ENCODE measurements at regions not wholly inside any gene's neighbourhood (a gene's known extent, or its start where the extent isn't known, plus 50 kb on each side); places are given as distances from the start of the nearest gene placed in this dataset.
"Not testable (repeated sequence)": the region's sequence is repeated elsewhere in the genome, so short reads cannot be mapped to it uniquely, and the experiment has no call there.

GRCh38 chr1:147348592-147348991, 106.1 kb downstream of the CHD1L start:
- DNase-seq; H3K36me3 ChIP-seq; H3K27ac ChIP-seq; H3K4me3 ChIP-seq (ENCODE audit: low read depth, low read length): not testable (repeated sequence)
- peaks cover 46% of the 10 kb centered on the region for H3K27me3 ChIP-seq (ENCODE audit: insufficient read depth, low read depth, severe bottlenecking)
- H3K9me3 ChIP-seq (ENCODE audit: severe bottlenecking), result peaks cover 20% of the 10 kb centered on the region

GRCh38 chr1:147349533-147349932, 107.0 kb downstream of the CHD1L start:
- Histone ChIP-seq H3K27ac (no peak overlapping the region), H3K36me3 (no peaks in the 10 kb centered on the region), H3K9me3 (ENCODE audit: severe bottlenecking) (peaks cover 14% of the 10 kb centered on the region), H3K27me3 (ENCODE audit: insufficient read depth, low read depth, severe bottlenecking) (peaks cover 51% of the 10 kb centered on the region), H3K4me3 (ENCODE audit: low read depth, low read length) (no peak overlapping the region)
- TF ChIP-seq, protein P1, sequence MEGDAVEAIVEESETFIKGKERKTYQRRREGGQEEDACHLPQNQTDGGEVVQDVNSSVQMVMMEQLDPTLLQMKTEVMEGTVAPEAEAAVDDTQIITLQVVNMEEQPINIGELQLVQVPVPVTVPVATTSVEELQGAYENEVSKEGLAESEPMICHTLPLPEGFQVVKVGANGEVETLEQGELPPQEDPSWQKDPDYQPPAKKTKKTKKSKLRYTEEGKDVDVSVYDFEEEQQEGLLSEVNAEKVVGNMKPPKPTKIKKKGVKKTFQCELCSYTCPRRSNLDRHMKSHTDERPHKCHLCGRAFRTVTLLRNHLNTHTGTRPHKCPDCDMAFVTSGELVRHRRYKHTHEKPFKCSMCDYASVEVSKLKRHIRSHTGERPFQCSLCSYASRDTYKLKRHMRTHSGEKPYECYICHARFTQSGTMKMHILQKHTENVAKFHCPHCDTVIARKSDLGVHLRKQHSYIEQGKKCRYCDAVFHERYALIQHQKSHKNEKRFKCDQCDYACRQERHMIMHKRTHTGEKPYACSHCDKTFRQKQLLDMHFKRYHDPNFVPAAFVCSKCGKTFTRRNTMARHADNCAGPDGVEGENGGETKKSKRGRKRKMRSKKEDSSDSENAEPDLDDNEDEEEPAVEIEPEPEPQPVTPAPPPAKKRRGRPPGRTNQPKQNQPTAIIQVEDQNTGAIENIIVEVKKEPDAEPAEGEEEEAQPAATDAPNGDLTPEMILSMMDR (IDR thresholded peaks at IDR 0.05; ENCODE audit: low read depth, low read length), result no peak
- no peak for DNase-seq

DNA sequence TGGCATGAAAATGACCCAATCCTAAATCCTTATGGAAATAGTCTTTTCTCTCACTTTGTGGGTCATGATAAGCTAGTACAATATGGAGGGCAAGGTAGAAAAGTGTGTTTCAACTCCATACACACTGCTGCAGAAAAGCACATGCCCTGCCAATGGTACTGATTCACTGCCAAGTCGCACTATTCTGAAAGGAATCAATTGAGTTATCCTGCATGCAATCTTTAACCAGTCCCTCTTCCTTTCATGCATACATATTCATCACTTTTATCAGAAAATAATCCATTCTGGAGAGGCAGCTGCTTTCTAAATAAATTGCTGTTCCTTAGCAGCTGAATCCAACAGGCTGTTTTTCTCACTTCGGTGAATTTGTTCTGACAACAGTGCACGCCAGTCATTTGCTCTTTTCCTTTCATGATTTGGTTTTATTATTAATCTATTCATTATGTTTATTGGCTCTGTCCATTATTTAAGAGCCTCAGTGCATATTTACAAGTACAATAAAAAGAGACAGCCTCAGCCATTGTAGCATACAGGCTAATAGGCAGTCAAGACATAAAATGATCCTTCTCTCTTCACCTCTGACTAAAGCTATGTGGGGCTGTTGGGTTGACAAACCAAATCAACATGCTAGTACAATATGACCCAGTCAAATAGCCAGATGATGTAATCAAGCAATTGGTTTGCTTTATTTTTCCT, 108.8 kb downstream of the CHD1L start:
- TF ChIP-seq, protein P1 (IDR thresholded peaks at IDR 0.05; ENCODE audit: low read depth, low read length), result no peak
- Histone ChIP-seq H3K27me3 (ENCODE audit: insufficient read depth, low read depth, severe bottlenecking) (peaks cover 57% of the 10 kb centered on the region), H3K36me3 (no peaks in the 10 kb centered on the region), H3K27ac (no peak overlapping the region), H3K4me3 (ENCODE audit: low read depth, low read length) (no peak overlapping the region), H3K9me3 (ENCODE audit: severe bottlenecking) (peaks cover 10% of the 10 kb centered on the region)
- DNase-seq, result no peak

DNA sequence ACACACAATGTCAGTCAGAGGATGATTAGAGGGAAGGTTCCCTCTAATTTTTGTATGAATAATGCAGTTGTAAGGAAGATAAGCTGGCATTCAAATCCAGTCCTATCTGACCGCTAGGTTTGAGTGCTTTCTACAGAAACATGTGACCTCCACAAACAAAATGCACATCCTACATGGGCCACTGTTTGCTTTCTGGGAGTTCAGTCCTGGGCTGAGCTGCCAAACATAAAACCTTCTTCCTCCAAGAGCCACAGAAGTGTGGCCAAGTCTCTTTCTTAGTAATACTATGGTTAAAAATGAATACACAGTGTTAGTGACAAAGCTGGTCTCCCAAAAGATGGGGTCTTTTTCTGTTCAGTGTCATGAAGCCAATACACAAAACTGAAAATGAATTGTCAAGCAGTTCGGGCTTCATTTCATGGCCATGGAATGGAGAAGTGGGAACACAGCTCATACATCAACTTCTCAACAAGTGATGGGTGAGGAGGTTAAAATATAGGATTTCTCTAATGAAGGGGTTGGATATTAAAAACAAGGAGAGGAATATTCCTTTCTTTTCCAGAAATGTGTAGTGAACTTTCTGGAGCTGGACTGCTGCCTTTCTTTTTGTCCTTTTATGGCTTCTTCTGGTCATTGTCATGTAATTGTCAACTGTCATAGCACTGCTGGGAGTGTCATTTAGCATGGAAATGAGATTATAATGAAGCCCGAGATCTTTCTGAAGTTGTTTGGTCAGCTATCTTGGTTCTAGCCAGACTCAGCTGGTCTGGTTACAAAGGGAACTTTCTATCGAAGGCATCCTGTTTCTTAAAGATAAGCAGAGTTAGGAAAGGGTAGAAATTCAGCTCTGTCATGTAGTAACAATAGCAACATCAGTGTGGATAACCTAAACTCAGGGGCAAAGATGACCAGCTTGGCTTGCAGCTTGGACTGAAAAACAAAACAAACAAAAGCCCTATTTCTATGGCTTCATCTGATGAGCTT, 135.1 kb downstream of the CHD1L start:
- TF ChIP-seq, protein P1 (IDR thresholded peaks at IDR 0.05; ENCODE audit: low read depth, low read length), result no peak
- peaks cover 2% of the 10 kb centered on the region for H3K9me3 ChIP-seq (ENCODE audit: severe bottlenecking)
- DNase-seq, result no peak

DNA sequence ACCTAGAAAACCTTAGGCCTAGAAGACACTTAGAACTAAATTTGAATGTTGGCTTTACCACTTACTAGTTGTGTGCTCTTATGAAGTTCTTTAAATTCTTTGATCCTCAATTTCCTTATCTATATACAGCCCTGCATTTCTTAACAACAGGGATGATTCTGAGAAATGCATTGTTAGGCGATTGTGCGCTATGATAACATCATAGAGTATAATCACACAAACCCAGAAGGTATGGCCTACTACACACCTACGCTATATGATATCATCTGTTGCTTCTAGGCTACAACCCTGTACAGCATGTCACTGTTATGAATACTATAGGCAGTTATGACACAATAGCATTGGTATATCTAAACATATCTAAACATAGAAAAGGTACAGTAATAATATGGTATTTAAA, 137.4 kb downstream of the CHD1L start:
- H3K4me3 ChIP-seq (ENCODE audit: low read depth, low read length), result no peak overlapping the region
- no peak overlapping the region for H3K27ac ChIP-seq

More for the DNA sequence above, 135.1 kb downstream of the CHD1L start:
- peaks cover 41% of the 10 kb centered on the region for H3K27me3 ChIP-seq (ENCODE audit: insufficient read depth, low read depth, severe bottlenecking)
- H3K4me3 ChIP-seq (ENCODE audit: low read depth, low read length), result no peak overlapping the region
- no peak overlapping the region for H3K27ac ChIP-seq
- H3K36me3 ChIP-seq, result no peaks in the 10 kb centered on the region

More for the DNA sequence above, 137.4 kb downstream of the CHD1L start:
- Histone ChIP-seq H3K27me3 (ENCODE audit: insufficient read depth, low read depth, severe bottlenecking) (peaks cover 46% of the 10 kb centered on the region), H3K9me3 (ENCODE audit: severe bottlenecking) (peaks cover 2% of the 10 kb centered on the region), H3K36me3 (no peaks in the 10 kb centered on the region)
- TF ChIP-seq, protein P1 (IDR thresholded peaks at IDR 0.05; ENCODE audit: low read depth, low read length), result no peak
- DNase-seq, result no peak

Data from WERI-Rb-1 (cell line).